ENCODE measurements at regions not wholly inside any gene's neighbourhood (a gene's known extent, or its start where the extent isn't known, plus 50 kb on each side); places are given as distances from the start of the nearest gene placed in this dataset.
"Not testable (repeated sequence)": the region's sequence is repeated elsewhere in the genome, so short reads cannot be mapped to it uniquely, and the experiment has no call there.

- DNase-seq, result no peak
These were observed 54.5 kb upstream of the NOX4 start for GRCh38 chr11:89545691-89546090.

GRCh38 chr11:89555781-89556180 is 64.6 kb upstream of the NOX4 start:
- DNase-seq, result not testable (repeated sequence)

- not testable (repeated sequence) for DNase-seq
These were observed 65.8 kb upstream of the NOX4 start for GRCh38 chr11:89556731-89557707.

GRCh38 chr11:89560598-89560997 is 69.4 kb upstream of the NOX4 start:
- DNase-seq, result not testable (repeated sequence)

GRCh38 chr11:89562731-89563130 is 71.6 kb upstream of the NOX4 start:
- DNase-seq, result not testable (repeated sequence)

GRCh38 chr11:89566972-89567371 is 75.8 kb upstream of the NOX4 start:
- DNase-seq, result no peak

- not testable (repeated sequence) for DNase-seq
These were observed 78.2 kb upstream of the NOX4 start for GRCh38 chr11:89569387-89569786.

- DNase-seq, result not testable (repeated sequence)
These were observed 80.5 kb upstream of the NOX4 start for GRCh38 chr11:89571706-89572105.

- not testable (repeated sequence) for DNase-seq
These were observed 84.7 kb upstream of the NOX4 start for GRCh38 chr11:89575846-89576245.

- DNase-seq, result not testable (repeated sequence)
These were observed 86.3 kb upstream of the NOX4 start for GRCh38 chr11:89577428-89577827.

- DNase-seq, result no peak
These were observed 92.4 kb upstream of the NOX4 start for GRCh38 chr11:89583580-89583979.

GRCh38 chr11:89585046-89585445 is 93.9 kb upstream of the NOX4 start:
- not testable (repeated sequence) for DNase-seq

GRCh38 chr11:89585471-89585870 is 94.3 kb upstream of the NOX4 start:
- DNase-seq, result not testable (repeated sequence)

GRCh38 chr11:89589413-89589812 is 98.2 kb upstream of the NOX4 start:
- not testable (repeated sequence) for DNase-seq

GRCh38 chr11:89590008-89590632 is 98.9 kb upstream of the NOX4 start:
- not testable (repeated sequence) for DNase-seq

GRCh38 chr11:89601263-89601662 is 108.8 kb upstream of the TRIM77 start:
- DNase-seq, result not testable (repeated sequence)

GRCh38 chr11:89604281-89604680 is 105.8 kb upstream of the TRIM77 start:
- peak; percentile 79 for DNase-seq

- DNase-seq, result not testable (repeated sequence)
These were observed 103.3 kb upstream of the TRIM77 start for GRCh38 chr11:89606845-89607244.

GRCh38 chr11:89607497-89607896 is 102.6 kb upstream of the TRIM77 start:
- not testable (repeated sequence) for DNase-seq

GRCh38 chr11:89608234-89608966 is 101.7 kb upstream of the TRIM77 start:
- DNase-seq, result no peak

- DNase-seq, result no peak
These were observed 98.0 kb upstream of the TRIM77 start for GRCh38 chr11:89612096-89612495.

- no peak for DNase-seq
These were observed 96.2 kb upstream of the TRIM77 start for GRCh38 chr11:89613911-89614310.

- not testable (repeated sequence) for DNase-seq
These were observed 95.7 kb upstream of the TRIM77 start for GRCh38 chr11:89614428-89614827.
